GM23338 (cell line): ENCODE measurements at regions not wholly inside any gene's neighbourhood (a gene's known extent, or its start where the extent isn't known, plus 50 kb on each side); places are given as distances from the start of the nearest gene placed in this dataset.

ENCODE experiments used
- CREB1 ChIP-seq: fragments of 250-450 bp; sonication (Bioruptor Pico); IDR thresholded peaks from 2 replicates; pipeline ENCODE4 v1.5.0; 2020; ENCODE audit warnings: low read depth, mild to moderate bottlenecking, moderate library complexity
- CTCF ChIP-seq, 2 experiments: fragments of 200-600 bp in 1 of 2; sonication (generic) in 1 of 2; conservative IDR thresholded peaks; 2 replicates each; pipeline versions ENCODE4 v1.5.1 to v1.6.1; 2016 to 2017; ENCODE audit warnings: antibody characterized with exemption in 2 of 2, low read depth in 2 of 2, mild to moderate bottlenecking in 2 of 2, moderate library complexity in 1 of 2
- EZH2 ChIP-seq: fragments of 200-600 bp; sonication (generic); IDR thresholded peaks from one replicate; pipeline ENCODE4 v1.8.0; 2017; ENCODE audit warnings: antibody characterized with exemption, mild to moderate bottlenecking, low read depth; ENCODE audit not compliant: unreplicated experiment
- EZH2phosphoT487 ChIP-seq: fragments of 200-600 bp; sonication (generic); IDR thresholded peaks from one replicate; pipeline ENCODE4 v1.8.1; 2018; ENCODE audit warnings: antibody characterized with exemption; ENCODE audit not compliant: unreplicated experiment
- POLR2AphosphoS5 ChIP-seq: IDR thresholded peaks from 2 replicates; pipeline ENCODE4 v1.6.1; 2016; ENCODE audit warnings: antibody characterized with exemption, low read depth
- STAT1 ChIP-seq: IDR thresholded peaks from one replicate; pipeline ENCODE4 v1.6.1; 2016; ENCODE audit warnings: antibody characterized with exemption; ENCODE audit not compliant: unreplicated experiment
- ZNF114 ChIP-seq: fragments of 250-450 bp; sonication (Bioruptor Pico); IDR thresholded peaks from 2 replicates; pipeline ENCODE4 v1.5.0; 2020; ENCODE audit warnings: mild to moderate bottlenecking, moderate library complexity
- ZNF331 ChIP-seq: fragments of 250-450 bp; sonication (Bioruptor Pico); IDR thresholded peaks from 2 replicates; pipeline ENCODE4 v1.5.0; 2020; ENCODE audit warnings: low read depth, mild to moderate bottlenecking, moderate library complexity
- TF ChIP-seq, protein P1 (sequence below): IDR thresholded peaks from one replicate; pipeline ENCODE4 v1.6.1; 2018; ENCODE audit warnings: antibody characterized with exemption; ENCODE audit not compliant: unreplicated experiment
- TF ChIP-seq, protein P2 (sequence below): IDR thresholded peaks from 2 replicates; pipeline ENCODE4 v1.6.1; 2016; ENCODE audit warnings: antibody characterized with exemption

- TF ChIP-seq CTCF (conservative IDR thresholded peaks at IDR 0.05; ENCODE audit: low read depth in 2 of 2) (no peak), EZH2 (no peak), POLR2AphosphoS5 (no peak), CREB1 (CRISPR knock-in tag) (no peak), EZH2phosphoT487 (no peak), ZNF114 (CRISPR knock-in tag) (no peak), ZNF331 (no peak), STAT1 (no peak)
- TF ChIP-seq, protein P1, sequence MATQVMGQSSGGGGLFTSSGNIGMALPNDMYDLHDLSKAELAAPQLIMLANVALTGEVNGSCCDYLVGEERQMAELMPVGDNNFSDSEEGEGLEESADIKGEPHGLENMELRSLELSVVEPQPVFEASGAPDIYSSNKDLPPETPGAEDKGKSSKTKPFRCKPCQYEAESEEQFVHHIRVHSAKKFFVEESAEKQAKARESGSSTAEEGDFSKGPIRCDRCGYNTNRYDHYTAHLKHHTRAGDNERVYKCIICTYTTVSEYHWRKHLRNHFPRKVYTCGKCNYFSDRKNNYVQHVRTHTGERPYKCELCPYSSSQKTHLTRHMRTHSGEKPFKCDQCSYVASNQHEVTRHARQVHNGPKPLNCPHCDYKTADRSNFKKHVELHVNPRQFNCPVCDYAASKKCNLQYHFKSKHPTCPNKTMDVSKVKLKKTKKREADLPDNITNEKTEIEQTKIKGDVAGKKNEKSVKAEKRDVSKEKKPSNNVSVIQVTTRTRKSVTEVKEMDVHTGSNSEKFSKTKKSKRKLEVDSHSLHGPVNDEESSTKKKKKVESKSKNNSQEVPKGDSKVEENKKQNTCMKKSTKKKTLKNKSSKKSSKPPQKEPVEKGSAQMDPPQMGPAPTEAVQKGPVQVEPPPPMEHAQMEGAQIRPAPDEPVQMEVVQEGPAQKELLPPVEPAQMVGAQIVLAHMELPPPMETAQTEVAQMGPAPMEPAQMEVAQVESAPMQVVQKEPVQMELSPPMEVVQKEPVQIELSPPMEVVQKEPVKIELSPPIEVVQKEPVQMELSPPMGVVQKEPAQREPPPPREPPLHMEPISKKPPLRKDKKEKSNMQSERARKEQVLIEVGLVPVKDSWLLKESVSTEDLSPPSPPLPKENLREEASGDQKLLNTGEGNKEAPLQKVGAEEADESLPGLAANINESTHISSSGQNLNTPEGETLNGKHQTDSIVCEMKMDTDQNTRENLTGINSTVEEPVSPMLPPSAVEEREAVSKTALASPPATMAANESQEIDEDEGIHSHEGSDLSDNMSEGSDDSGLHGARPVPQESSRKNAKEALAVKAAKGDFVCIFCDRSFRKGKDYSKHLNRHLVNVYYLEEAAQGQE: no peak
- TF ChIP-seq, protein P2, sequence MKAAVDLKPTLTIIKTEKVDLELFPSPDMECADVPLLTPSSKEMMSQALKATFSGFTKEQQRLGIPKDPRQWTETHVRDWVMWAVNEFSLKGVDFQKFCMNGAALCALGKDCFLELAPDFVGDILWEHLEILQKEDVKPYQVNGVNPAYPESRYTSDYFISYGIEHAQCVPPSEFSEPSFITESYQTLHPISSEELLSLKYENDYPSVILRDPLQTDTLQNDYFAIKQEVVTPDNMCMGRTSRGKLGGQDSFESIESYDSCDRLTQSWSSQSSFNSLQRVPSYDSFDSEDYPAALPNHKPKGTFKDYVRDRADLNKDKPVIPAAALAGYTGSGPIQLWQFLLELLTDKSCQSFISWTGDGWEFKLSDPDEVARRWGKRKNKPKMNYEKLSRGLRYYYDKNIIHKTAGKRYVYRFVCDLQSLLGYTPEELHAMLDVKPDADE: no peak
These were observed 627.8 kb upstream of the ID2 start for GRCh38 chr2:8054070-8054469.
